Cardiac muscle cell (in vitro differentiated cells and primary cell): ENCODE measurements at regions not wholly inside any gene's neighbourhood (a gene's known extent, or its start where the extent isn't known, plus 50 kb on each side); places are given as distances from the start of the nearest gene placed in this dataset.

Experiments used
- DNase-seq, 2 donors: peaks; one replicate each; pipeline versions ENCODE4 v3.0.0 to v3.0.0-alpha.2; 2010 to 2017; ENCODE audit warnings: low read depth in 1 of 2, low spot score in 1 of 2
- H3K27ac ChIP-seq: fragments of 200-600 bp; sonication (generic); 2 replicates; pipeline ENCODE4 v1.5.1; 2016
- H3K27me3 ChIP-seq: fragments of 200-600 bp; sonication (generic); 2 replicates; pipeline ENCODE4 v1.6.0; 2016; ENCODE audit warnings: control low read depth
- H3K36me3 ChIP-seq: fragments of 200-600 bp; sonication (generic); 2 replicates; pipeline ENCODE4 v1.5.1; 2016; ENCODE audit warnings: control low read depth
- H3K4me1 ChIP-seq: fragments of 200-600 bp; sonication (generic); 2 replicates; pipeline ENCODE4 v1.8.1; 2017; ENCODE audit warnings: low read depth, mild to moderate bottlenecking, mixed run types
- H3K4me3 ChIP-seq: fragments of 200-600 bp; sonication (generic); 2 replicates; pipeline ENCODE4 v1.5.1; 2016; ENCODE audit warnings: mild to moderate bottlenecking
- H3K9me3 ChIP-seq: fragments of 200-600 bp; sonication (generic); 2 replicates; pipeline ENCODE4 v1.5.1; 2017; ENCODE audit warnings: low read depth, mild to moderate bottlenecking, control low read depth
- TF ChIP-seq, protein P1 (sequence below): IDR thresholded peaks from 2 replicates; pipeline ENCODE4 v1.5.1; 2012; ENCODE audit warnings: low read depth, mild to moderate bottlenecking, low read length

DNA sequence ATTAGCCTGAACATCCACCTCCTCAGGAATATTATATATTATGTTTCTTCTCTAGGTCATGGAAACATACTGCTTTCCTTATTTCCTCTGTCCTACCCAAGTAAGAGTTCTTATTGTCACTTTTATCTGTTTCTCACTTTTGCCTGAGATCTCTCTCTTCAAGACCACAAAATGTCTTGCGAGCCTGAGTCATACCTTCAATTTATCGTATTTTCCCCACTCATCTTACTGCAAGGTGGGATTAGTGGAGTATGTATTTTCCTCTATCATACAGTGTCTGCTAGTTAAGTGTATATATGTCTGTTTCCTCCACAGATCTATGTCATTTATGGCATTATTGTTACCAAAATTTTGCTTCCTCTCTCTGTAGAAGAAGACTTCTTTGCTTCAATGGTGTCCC lies 124.5 kb downstream of the EIF4E start:
- TF ChIP-seq, protein P1, sequence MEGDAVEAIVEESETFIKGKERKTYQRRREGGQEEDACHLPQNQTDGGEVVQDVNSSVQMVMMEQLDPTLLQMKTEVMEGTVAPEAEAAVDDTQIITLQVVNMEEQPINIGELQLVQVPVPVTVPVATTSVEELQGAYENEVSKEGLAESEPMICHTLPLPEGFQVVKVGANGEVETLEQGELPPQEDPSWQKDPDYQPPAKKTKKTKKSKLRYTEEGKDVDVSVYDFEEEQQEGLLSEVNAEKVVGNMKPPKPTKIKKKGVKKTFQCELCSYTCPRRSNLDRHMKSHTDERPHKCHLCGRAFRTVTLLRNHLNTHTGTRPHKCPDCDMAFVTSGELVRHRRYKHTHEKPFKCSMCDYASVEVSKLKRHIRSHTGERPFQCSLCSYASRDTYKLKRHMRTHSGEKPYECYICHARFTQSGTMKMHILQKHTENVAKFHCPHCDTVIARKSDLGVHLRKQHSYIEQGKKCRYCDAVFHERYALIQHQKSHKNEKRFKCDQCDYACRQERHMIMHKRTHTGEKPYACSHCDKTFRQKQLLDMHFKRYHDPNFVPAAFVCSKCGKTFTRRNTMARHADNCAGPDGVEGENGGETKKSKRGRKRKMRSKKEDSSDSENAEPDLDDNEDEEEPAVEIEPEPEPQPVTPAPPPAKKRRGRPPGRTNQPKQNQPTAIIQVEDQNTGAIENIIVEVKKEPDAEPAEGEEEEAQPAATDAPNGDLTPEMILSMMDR, result no peak
- Histone ChIP-seq H3K9me3 (no peaks in the 10 kb centered on the region), H3K36me3 (no peaks in the 10 kb centered on the region), H3K4me3 (no peak overlapping the region), H3K27me3 (no peaks in the 10 kb centered on the region), H3K4me1 (peaks cover 5% of the 10 kb centered on the region), H3K27ac (no peak overlapping the region)
- DNase-seq, result no peak

DNA sequence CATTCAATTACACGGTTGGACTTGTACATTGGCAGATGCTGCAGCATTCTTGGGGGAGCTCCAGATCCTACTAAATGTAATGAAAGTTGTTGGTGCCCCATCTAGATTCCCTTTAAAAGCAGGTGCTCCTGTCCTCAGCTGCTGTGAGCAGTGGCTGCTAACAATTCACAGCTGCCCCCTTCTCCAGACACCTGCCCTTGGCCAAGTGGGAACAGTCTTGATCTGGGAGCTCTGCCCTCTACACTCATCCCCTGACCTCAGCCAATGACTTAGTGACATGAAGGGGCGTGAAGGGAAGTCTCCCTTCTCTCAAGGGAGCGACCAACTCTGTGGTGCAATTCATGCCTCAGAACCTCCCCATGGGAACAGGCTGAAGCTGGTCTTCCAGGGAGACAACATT lies 125.7 kb downstream of the EIF4E start:
- Histone ChIP-seq H3K4me1 (peaks cover 5% of the 10 kb centered on the region), H3K27me3 (no peaks in the 10 kb centered on the region), H3K9me3 (no peaks in the 10 kb centered on the region), H3K36me3 (no peaks in the 10 kb centered on the region), H3K4me3 (no peak overlapping the region), H3K27ac (no peak overlapping the region)
- DNase-seq, result peak in 1 of 2 donors; percentile 9
- TF ChIP-seq, protein P1, result no peak

DNA sequence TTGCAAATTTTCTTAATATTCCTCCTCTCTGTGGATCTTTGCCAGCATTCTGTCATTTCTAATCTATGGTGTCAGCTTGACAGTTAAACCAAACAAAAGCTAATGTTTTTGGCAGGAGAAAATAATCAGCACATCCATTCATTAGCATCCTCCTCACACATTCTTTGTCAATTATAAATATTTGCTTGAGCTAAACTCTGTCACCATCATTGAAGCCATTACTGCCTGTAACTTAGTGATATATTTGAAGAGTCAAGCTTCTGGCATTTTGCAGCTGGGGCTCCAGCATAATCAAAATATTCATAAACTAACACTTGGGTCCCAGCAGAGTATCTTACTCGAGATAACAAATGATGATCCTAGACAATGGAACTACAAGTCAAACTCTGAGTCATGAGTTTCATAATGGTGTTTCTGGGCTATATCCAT lies 126.1 kb downstream of the EIF4E start:
- no peak overlapping the region for H3K27ac ChIP-seq
- DNase-seq, result peak in 1 of 2 donors; percentile 41
- TF ChIP-seq, protein P1, result no peak

DNA sequence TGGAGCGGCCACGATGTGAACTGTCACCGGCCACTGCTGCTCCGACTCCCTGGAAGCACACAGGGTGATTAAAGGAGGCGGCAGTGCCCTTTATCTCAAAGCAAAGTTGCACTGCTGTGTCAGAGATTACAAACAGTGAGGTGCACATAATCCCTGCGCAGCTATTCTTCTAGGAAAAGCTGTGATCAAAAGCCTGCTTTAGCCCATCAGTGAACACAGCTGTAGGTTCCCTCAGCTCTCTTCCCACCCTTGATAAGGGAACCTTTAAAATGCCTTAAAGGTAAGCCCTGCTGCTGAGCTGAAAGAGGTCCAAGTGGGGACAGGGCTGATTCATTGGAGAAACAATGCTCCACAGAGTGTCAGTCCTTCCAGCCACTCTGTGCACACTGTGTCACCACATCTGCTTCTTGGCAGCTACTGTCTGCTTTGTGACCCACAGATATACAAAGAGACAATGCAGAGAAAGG lies 127.6 kb downstream of the EIF4E start:
- Histone ChIP-seq H3K36me3 (no peaks in the 10 kb centered on the region), H3K4me3 (no peak overlapping the region), H3K9me3 (no peaks in the 10 kb centered on the region), H3K27ac (no peak overlapping the region), H3K4me1 (peaks cover 5% of the 10 kb centered on the region), H3K27me3 (no peaks in the 10 kb centered on the region)
- peak in 1 of 2 donors; percentile 4 for DNase-seq
- TF ChIP-seq, protein P1, result no peak

More for the DNA sequence above, 126.1 kb downstream of the EIF4E start:
- no peaks in the 10 kb centered on the region for H3K36me3 ChIP-seq
- no peaks in the 10 kb centered on the region for H3K9me3 ChIP-seq
- no peaks in the 10 kb centered on the region for H3K27me3 ChIP-seq
- no peak overlapping the region for H3K4me3 ChIP-seq
- H3K4me1 ChIP-seq, result peaks cover 5% of the 10 kb centered on the region

DNA sequence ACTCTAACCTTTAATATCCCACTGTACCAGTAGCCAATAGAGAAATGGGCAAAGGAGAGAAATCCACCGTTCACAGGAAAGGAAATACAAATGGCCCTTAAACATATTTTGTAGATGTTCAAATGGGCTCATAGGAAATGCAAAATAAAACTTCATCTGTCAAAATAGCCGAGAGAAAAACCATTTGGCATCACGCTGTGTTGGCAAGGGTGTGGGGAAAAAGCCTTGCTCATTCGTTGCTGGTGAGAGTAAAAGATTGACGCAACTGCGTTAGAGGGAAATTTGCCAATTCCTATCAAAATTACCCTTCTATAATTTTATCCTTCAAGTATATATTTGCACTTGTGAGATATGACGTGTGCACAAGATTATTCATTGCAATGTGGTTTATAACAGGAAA lies 131.9 kb downstream of the EIF4E start:
- DNase-seq, result peak in 1 of 2 donors; percentile 25

More for the DNA sequence above, 131.9 kb downstream of the EIF4E start:
- Histone ChIP-seq H3K4me3 (no peak overlapping the region), H3K4me1 (peaks cover 5% of the 10 kb centered on the region), H3K27me3 (no peaks in the 10 kb centered on the region), H3K9me3 (no peaks in the 10 kb centered on the region), H3K36me3 (no peaks in the 10 kb centered on the region), H3K27ac (no peak overlapping the region)
- TF ChIP-seq, protein P1, result no peak
